ENCODE measurements at regions not wholly inside any gene's neighbourhood (a gene's known extent, or its start where the extent isn't known, plus 50 kb on each side); places are given as distances from the start of the nearest gene placed in this dataset.

DNA sequence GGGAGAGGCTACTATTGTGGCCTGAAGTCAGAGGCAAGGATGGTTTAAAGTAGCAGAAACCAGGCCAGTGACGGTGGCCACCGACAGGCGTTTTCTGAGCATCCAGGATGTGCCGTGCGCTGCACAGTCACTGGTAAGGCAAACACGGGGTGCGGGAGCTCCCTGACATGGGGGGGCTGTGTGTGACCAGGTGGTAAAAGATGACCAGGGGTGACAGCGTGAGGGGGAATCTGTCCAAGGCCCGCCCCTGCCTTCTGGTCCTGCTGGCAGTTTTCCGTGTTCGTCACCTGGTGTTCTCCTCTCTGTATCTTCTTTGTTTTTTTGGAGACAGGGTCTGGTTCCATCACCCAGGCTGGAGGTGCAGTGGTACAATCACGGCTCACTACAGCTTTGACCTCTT is 167.4 kb downstream of the ICE1 start:
- TF ChIP-seq CTCF (IDR thresholded peaks at IDR 0.05; ENCODE audit: control insufficient read depth, insufficient read depth, low read depth, low read length, missing control alignments), result no peak
- DNase-seq (ENCODE audit: low read depth), result no peak
- no peak overlapping the region for H3K4me3 ChIP-seq (ENCODE audit: control insufficient read depth, low read depth, low read length)

GRCh38 chr5:5588887-5589826 is 166.7 kb downstream of the ICE1 start:
- DNase-seq (ENCODE audit: low read depth), result no peak
- TF ChIP-seq CTCF (IDR thresholded peaks at IDR 0.05; ENCODE audit: control insufficient read depth, insufficient read depth, low read depth, low read length, missing control alignments), result no peak
- no peak overlapping the region for H3K4me3 ChIP-seq (ENCODE audit: control insufficient read depth, low read depth, low read length)

GRCh38 chr5:5588386-5588785 is 165.9 kb downstream of the ICE1 start:
- TF ChIP-seq CTCF (IDR thresholded peaks at IDR 0.05; ENCODE audit: control insufficient read depth, insufficient read depth, low read depth, low read length, missing control alignments), result no peak
- no peak for DNase-seq (ENCODE audit: low read depth)
- no peak overlapping the region for H3K4me3 ChIP-seq (ENCODE audit: control insufficient read depth, low read depth, low read length)

DNA sequence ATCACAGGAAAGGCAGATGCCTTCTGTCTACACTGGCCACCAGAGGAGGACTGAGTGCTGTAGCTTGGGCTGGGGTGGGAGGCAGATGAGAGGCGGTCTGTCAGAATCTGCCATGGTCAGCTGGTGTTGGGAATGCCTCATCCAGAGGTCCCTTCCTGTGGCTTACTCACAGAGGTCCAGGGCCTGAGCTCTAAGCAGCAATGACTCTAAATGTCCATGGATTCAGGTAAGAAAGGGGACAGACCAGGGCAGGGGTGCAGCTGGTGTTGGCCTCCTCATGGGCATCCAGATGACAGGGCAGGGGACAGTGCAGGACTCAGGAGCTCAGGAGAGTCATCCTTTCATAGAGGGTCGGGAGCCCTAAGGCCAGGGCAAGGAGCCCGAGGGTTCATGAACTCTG is 165.0 kb downstream of the ICE1 start:
- no peak overlapping the region for H3K4me3 ChIP-seq (ENCODE audit: control insufficient read depth, low read depth, low read length)
- no peak for DNase-seq (ENCODE audit: low read depth)
- no peak for TF ChIP-seq CTCF (IDR thresholded peaks at IDR 0.05; ENCODE audit: control insufficient read depth, insufficient read depth, low read depth, low read length, missing control alignments)

DNA sequence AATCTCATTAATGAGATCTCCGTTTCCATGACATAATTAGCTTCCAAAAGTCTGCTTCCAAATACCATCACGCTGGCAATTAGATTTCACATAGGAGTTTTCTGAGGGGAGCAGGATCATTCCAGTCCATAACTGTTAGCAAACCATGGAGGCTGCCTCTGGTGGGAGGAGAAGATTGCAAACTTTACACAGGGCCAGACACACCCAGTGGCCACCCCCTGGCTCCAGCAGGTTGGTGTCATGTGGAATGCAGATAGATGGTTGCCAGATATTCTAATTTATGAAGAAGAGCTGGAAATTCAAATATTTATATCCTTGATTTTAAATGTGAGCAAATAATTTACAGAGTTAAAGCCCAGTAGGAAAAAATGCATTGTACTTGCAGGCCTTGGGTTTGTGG is 164.2 kb downstream of the ICE1 start:
- DNase-seq (ENCODE audit: low read depth), result no peak
- no peak for TF ChIP-seq CTCF (IDR thresholded peaks at IDR 0.05; ENCODE audit: control insufficient read depth, insufficient read depth, low read depth, low read length, missing control alignments)
- H3K4me3 ChIP-seq (ENCODE audit: control insufficient read depth, low read depth, low read length), result no peak overlapping the region

DNA sequence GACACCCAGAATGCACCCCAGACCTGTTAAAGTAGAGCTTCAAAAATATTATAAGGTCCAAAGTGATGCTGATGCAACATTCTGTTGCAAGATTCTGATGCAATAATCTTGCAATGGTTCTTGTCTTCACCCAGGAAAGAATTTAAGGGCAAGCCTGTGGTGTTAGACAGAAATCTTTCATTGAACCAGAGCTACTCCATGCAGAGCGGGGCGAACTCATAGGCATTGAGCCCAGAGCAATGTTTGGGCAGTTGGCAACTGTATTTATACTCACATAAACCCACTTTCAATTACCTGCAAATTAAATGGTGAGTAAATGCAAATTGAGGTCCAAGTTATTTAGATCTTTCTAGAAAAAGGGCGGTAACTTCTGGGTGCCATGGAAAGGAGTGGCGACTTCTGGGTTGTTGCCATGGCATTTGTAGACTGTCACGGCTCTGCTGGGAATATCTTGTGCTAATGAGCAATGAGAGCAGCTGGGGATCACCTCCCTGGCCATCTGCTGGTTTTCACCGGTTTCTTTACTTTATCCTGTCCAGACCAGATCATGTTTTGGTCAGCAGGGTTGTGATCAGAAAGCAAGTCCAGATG is 163.4 kb downstream of the ICE1 start:
- no peak for TF ChIP-seq CTCF (IDR thresholded peaks at IDR 0.05; ENCODE audit: control insufficient read depth, insufficient read depth, low read depth, low read length, missing control alignments)
- no peak for DNase-seq (ENCODE audit: low read depth)

More for the DNA sequence above, 163.4 kb downstream of the ICE1 start:
- no peak overlapping the region for H3K4me3 ChIP-seq (ENCODE audit: control insufficient read depth, low read depth, low read length)

Data from AG09309 (cell line).